ENCODE measurements at regions not wholly inside any gene's neighbourhood (a gene's known extent, or its start where the extent isn't known, plus 50 kb on each side); places are given as distances from the start of the nearest gene placed in this dataset.

DNA sequence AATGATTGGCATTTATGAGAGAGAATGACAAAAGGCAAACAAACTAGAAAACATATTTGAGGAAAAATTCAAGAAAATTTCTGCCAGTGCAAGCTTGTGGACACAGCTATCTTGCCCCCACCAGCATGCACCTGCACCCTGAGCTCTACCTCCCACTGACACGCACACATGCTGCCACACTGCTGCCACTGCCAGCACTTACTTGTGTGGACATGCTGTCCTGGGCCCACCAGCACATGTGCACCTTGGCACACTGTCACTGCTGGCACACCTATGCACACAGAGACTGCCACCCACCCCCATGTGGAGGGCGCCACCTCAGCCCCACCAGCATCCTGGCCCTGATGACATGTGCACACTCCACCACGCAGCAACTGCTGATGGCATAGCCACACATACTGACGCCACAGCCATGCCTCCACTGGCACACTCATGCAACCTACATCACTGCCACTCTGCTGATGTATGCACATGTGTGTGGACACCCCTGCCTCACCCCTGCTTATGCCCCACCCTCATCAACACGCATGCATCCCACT is 475.0 kb downstream of the SOX5 start:
- TF ChIP-seq, protein P1, sequence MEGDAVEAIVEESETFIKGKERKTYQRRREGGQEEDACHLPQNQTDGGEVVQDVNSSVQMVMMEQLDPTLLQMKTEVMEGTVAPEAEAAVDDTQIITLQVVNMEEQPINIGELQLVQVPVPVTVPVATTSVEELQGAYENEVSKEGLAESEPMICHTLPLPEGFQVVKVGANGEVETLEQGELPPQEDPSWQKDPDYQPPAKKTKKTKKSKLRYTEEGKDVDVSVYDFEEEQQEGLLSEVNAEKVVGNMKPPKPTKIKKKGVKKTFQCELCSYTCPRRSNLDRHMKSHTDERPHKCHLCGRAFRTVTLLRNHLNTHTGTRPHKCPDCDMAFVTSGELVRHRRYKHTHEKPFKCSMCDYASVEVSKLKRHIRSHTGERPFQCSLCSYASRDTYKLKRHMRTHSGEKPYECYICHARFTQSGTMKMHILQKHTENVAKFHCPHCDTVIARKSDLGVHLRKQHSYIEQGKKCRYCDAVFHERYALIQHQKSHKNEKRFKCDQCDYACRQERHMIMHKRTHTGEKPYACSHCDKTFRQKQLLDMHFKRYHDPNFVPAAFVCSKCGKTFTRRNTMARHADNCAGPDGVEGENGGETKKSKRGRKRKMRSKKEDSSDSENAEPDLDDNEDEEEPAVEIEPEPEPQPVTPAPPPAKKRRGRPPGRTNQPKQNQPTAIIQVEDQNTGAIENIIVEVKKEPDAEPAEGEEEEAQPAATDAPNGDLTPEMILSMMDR (IDR thresholded peaks at IDR 0.05; ENCODE audit: insufficient read depth, low read length, poor library complexity, severe bottlenecking), result no peak
- no peak for TF ChIP-seq EZH2phosphoT487 (conservative IDR thresholded peaks at IDR 0.05; ENCODE audit: low read length)
